Ureter (tissue), 1 donor: ENCODE measurements at regions not wholly inside any gene's neighbourhood (a gene's known extent, or its start where the extent isn't known, plus 50 kb on each side); places are given as distances from the start of the nearest gene placed in this dataset.

Experiments
- DNase-seq: peaks from one replicate; pipeline ENCODE4 v3.0.0-alpha.2; 2020; ENCODE audit warnings: low spot score
- donor health status: DM: yes; HTN: yes; CAD: no.

GRCh38 chr2:192288295-192288694 is 93.6 kb upstream of the TMEFF2 start:
- no peak for DNase-seq

GRCh38 chr2:192286093-192286701 is 91.5 kb upstream of the TMEFF2 start:
- DNase-seq = no peak

DNA sequence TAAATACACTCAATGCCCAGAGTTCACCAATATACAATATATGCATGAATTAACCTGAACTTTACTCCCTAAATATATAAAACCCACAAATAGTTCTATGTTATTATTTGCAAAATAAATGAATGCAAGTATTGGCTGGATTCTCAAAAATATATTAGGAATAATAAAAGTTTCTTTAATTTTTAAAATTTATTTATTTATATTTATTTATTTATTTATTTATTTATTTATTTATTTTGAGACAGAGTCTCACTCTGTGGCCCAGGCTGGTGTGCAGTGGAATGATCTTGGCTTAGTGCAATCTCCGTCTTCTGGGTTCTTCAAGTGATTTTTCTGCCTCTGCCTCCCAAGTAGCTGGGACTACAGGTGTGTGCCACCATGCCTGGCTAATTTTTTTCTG is 88.7 kb upstream of the TMEFF2 start:
- DNase-seq = no peak

GRCh38 chr2:192278701-192279100 is 84.0 kb upstream of the TMEFF2 start:
- DNase-seq = no peak

- DNase-seq = no peak
Observed at GRCh38 chr2:192277494-192278109, 82.9 kb upstream of the TMEFF2 start.

DNA sequence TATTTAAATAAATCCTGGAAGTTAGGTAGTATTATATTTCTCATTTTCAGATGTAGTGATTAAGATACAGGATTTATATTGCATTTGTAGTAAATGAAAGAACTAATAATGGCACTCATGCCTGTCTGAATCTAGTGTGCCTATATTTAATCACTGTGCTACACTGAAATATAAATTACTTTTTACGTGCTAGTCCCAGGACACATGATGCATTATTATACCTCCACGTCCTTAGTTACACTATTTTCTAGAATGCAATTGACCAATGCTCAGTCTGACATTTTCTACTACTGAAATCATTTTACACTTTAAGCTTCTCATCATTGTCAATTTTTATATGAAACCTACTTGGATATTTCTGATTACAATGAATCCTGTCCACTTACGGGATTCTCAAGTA is 80.9 kb upstream of the TMEFF2 start:
- no peak for DNase-seq

DNA sequence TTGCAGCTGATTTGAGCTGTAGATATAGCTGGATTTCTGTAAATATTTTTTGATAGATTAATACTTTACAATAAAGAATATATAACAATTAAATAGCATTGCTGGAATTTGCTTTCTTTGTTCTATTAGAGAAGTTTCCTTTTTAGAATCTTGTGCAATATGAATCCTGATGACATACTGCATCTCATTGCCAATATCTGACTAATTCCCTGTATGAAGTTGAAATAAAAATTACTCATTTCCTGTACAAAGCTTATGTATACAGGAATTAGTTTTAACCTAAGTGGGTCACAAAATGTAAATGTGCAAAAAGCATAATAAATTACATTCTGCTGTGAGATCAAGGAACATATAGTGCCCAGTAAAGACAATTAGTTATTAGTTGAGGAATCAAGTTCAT is 72.8 kb upstream of the TMEFF2 start:
- DNase-seq = no peak

GRCh38 chr2:192265751-192266150 is 71.0 kb upstream of the TMEFF2 start:
- DNase-seq = no peak

DNA sequence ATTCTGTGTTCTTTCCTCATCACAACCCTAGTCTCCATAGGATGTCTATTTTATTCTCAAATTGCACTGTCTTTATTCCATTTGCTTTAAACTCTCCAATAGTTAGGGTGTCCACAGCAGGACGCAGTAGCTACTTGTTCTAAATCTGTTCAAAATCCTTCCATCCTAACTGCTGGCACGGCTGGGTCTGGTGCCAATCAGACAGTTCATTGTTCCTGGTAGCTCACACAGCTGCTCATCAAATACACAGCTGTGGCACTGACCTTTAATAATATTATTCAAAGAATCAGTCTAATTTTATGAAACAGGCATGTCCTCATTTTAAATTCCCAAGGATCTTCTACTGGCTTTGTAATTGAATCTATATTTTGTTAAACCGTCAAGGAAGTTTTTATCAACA is 59.7 kb upstream of the TMEFF2 start:
- no peak for DNase-seq

DNA sequence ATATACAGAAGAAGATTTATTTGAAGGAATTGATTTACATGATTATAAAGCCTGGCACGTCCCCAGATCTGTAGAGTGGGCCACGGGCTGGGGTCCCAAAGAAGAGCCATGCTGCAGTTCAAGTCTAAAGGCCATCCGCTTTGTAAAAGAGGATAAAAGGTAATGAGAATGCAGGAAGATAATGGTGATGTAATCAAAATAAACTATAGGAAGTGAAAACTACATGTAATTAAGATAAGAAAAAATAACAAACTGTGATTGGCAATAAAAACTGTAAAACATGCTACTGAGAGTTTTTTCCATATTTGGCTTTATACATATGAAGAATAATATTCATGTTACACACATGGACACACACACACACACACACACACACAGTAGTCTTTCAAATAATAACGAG is 59.0 kb upstream of the TMEFF2 start:
- DNase-seq = no peak

GRCh38 chr2:192250961-192251360 is 56.2 kb upstream of the TMEFF2 start:
- no peak for DNase-seq

- no peak for DNase-seq
Observed at GRCh38 chr2:192247456-192247855, 52.7 kb upstream of the TMEFF2 start.

GRCh38 chr2:192246297-192246696 is 51.6 kb upstream of the TMEFF2 start:
- no peak for DNase-seq

- DNase-seq = no peak
Observed at GRCh38 chr2:192245329-192245728, 50.6 kb upstream of the TMEFF2 start.
